CD14-positive monocyte (primary cell): ENCODE measurements at regions not wholly inside any gene's neighbourhood (a gene's known extent, or its start where the extent isn't known, plus 50 kb on each side); places are given as distances from the start of the nearest gene placed in this dataset.

Source experiments
- DNase-seq, 3 donors: peaks; one replicate each; pipeline ENCODE4 v3.0.0-alpha.2; 2011 to 2022
- H2AFZ ChIP-seq: 2 replicates; pipeline ENCODE4 v1.6.0; 2012; ENCODE audit warnings: mild to moderate bottlenecking, low read depth, low read length, inconsistent platforms; ENCODE audit not compliant: insufficient read depth, poor library complexity, severe bottlenecking
- H3K27ac ChIP-seq, 2 donors: 1 replicate in 1 of 2; 2 replicates in 1 of 2; pipeline ENCODE4 v1.5.1; 2012 to 2013; ENCODE audit warnings: low read length in 2 of 2, control low read depth in 1 of 2, inconsistent platforms in 1 of 2, low read depth in 1 of 2, mild to moderate bottlenecking in 1 of 2
- H3K27me3 ChIP-seq, 2 donors: one replicate each; pipeline versions ENCODE4 v1.6.0 to v1.6.1; 2011 to 2013; ENCODE audit warnings: low read length in 2 of 2; ENCODE audit not compliant: control insufficient read depth in 2 of 2, insufficient read depth in 2 of 2
- H3K36me3 ChIP-seq, 2 donors: replicated peaks in 1 of 2; 1 replicate in 1 of 2; 2 replicates in 1 of 2; pipeline versions ENCODE4 v1.5.1 to v1.6.1; 2012 to 2013; ENCODE audit warnings: low read length in 2 of 2, control low read depth in 1 of 2, inconsistent platforms in 1 of 2, mild to moderate bottlenecking in 1 of 2; ENCODE audit not compliant: insufficient read depth in 2 of 2, control insufficient read depth in 1 of 2
- H3K4me1 ChIP-seq, 2 donors: 1 replicate in 1 of 2; 2 replicates in 1 of 2; pipeline versions ENCODE4 v1.5.1 to v1.6.1; 2012 to 2013; ENCODE audit warnings: low read length in 2 of 2, control low read depth in 1 of 2, inconsistent platforms in 1 of 2, mild to moderate bottlenecking in 1 of 2, moderate library complexity in 1 of 2; ENCODE audit not compliant: insufficient read depth in 2 of 2, control insufficient read depth in 1 of 2
- H3K4me2 ChIP-seq: replicated peaks from 2 replicates; pipeline ENCODE3; 2012; ENCODE audit warnings: low read length, moderate library complexity, mild to moderate bottlenecking; ENCODE audit not compliant: poor library complexity, severe bottlenecking; ENCODE audit errors: extremely low read depth
- H3K4me3 ChIP-seq, 3 experiments: fragments of 200-600 bp in 1 of 3; sonication (generic) in 1 of 3; replicated peaks in 1 of 3; 1 replicate in 2 of 3; 2 replicates in 1 of 3; pipeline ENCODE4 v1.5.1; 2011 to 2013; ENCODE audit warnings: low read length in 3 of 3, mild to moderate bottlenecking in 3 of 3, control low read depth in 2 of 3, low read depth in 2 of 3, inconsistent platforms in 1 of 3, moderate library complexity in 1 of 3
- H3K79me2 ChIP-seq: 2 replicates; pipeline ENCODE4 v1.6.0; 2012; ENCODE audit warnings: mild to moderate bottlenecking, control low read depth, inconsistent platforms, low read length, moderate library complexity; ENCODE audit not compliant: insufficient read depth
- H3K9ac ChIP-seq: 2 replicates; pipeline ENCODE4 v1.6.0; 2017; ENCODE audit warnings: low read length, mild to moderate bottlenecking; ENCODE audit not compliant: insufficient read depth, poor library complexity, severe bottlenecking
- H3K9me3 ChIP-seq, 2 donors: replicated peaks in 1 of 2; 1 replicate in 1 of 2; 2 replicates in 1 of 2; pipeline versions ENCODE4 v1.5.1 to v1.6.1; 2012 to 2013; ENCODE audit warnings: low read length in 2 of 2, control low read depth in 1 of 2; ENCODE audit not compliant: control insufficient read depth in 1 of 2, insufficient read depth in 1 of 2
- H4K20me1 ChIP-seq: 2 replicates; pipeline ENCODE4 v1.6.0; 2012; ENCODE audit warnings: mild to moderate bottlenecking, low read length, control low read depth, moderate library complexity; ENCODE audit not compliant: insufficient read depth
- H3K27ac Mint-ChIP-seq, 7 donors: one replicate each; pipeline ENCODE4 v1.8.0; 2020; ENCODE audit warnings: mild to moderate bottlenecking in 7 of 7, mixed read lengths in 7 of 7, moderate library complexity in 6 of 7, inconsistent platforms in 2 of 7
- H3K27me3 Mint-ChIP-seq, 3 donors: one replicate each; pipeline ENCODE4 v1.8.0; 2021 to 2022; ENCODE audit warnings: low read depth in 3 of 3, mild to moderate bottlenecking in 3 of 3, mixed read lengths in 3 of 3, moderate library complexity in 3 of 3, inconsistent platforms in 1 of 3
- H3K36me3 Mint-ChIP-seq, 2 donors: one replicate each; pipeline ENCODE4 v1.8.0; 2020; ENCODE audit warnings: mixed read lengths in 2 of 2, inconsistent platforms in 1 of 2, mild to moderate bottlenecking in 1 of 2
- H3K4me1 Mint-ChIP-seq: one replicate; pipeline ENCODE4 v1.8.0; 2020; ENCODE audit warnings: mild to moderate bottlenecking, mixed read lengths
- H3K4me3 Mint-ChIP-seq, 2 donors: one replicate each; pipeline ENCODE4 v1.8.0; 2020; ENCODE audit warnings: mild to moderate bottlenecking in 2 of 2, mixed read lengths in 2 of 2, moderate library complexity in 1 of 2
- H3K9me3 Mint-ChIP-seq, 7 donors: one replicate each; pipeline ENCODE4 v1.8.0; 2020 to 2022; ENCODE audit warnings: mixed read lengths in 7 of 7, mild to moderate bottlenecking in 6 of 7, moderate library complexity in 6 of 7, inconsistent platforms in 2 of 7
- WGBS: methylation state at CpG from one replicate; pipeline ENCODE4 v1.1.5; 2013; ENCODE audit warnings: missing lambda C conversion rate; ENCODE audit not compliant: insufficient coverage; 5-methylcytosine and 5-hydroxymethylcytosine counted together
- intact Hi-C, 2 donors: fragments of 100-400 bp; cut with micrococcal nuclease; formaldehyde crosslinking; loops; one replicate each; pipeline versions ENCODE4 v1.15.0 to v1.15.1; 2023
- TF ChIP-seq, protein P1 (sequence below): fragments of 200-600 bp; IDR thresholded peaks from one replicate; pipeline ENCODE4 v1.8.0; 2022; ENCODE audit warnings: antibody characterized with exemption, mild to moderate bottlenecking

- Histone ChIP-seq H3K36me3 (no peaks in the 10 kb centered on the region), H3K4me1 (no peaks in the 10 kb centered on the region), H4K20me1 (no peaks in the 10 kb centered on the region), H3K27ac (no peak overlapping the region), H3K4me3 (no peak overlapping the region), H3K27me3 (no peaks in the 10 kb centered on the region), H3K4me2 (no peak overlapping the region), H3K9ac (no peak overlapping the region), H2AFZ (no peak overlapping the region), H3K79me2 (no peaks in the 10 kb centered on the region), H3K9me3 (no peaks in the 10 kb centered on the region)
- Mint-ChIP-seq H3K9me3 (peaks cover 0 to 1% (median 0%) of the 10 kb centered on the region in 7 donors), H3K4me3 (no peak overlapping the region), H3K36me3 (no peaks in the 10 kb centered on the region), H3K27me3 (peaks cover 0 to 2% (median 0%) of the 10 kb centered on the region in 3 donors), H3K4me1 (no peaks in the 10 kb centered on the region), H3K27ac (no peak overlapping the region)
- intact Hi-C loops = no loop called here
- DNase-seq = no peak
- TF ChIP-seq, protein P1, sequence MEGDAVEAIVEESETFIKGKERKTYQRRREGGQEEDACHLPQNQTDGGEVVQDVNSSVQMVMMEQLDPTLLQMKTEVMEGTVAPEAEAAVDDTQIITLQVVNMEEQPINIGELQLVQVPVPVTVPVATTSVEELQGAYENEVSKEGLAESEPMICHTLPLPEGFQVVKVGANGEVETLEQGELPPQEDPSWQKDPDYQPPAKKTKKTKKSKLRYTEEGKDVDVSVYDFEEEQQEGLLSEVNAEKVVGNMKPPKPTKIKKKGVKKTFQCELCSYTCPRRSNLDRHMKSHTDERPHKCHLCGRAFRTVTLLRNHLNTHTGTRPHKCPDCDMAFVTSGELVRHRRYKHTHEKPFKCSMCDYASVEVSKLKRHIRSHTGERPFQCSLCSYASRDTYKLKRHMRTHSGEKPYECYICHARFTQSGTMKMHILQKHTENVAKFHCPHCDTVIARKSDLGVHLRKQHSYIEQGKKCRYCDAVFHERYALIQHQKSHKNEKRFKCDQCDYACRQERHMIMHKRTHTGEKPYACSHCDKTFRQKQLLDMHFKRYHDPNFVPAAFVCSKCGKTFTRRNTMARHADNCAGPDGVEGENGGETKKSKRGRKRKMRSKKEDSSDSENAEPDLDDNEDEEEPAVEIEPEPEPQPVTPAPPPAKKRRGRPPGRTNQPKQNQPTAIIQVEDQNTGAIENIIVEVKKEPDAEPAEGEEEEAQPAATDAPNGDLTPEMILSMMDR = no peak
Observed at GRCh38 chr4:156346959-156347385, 393.3 kb upstream of the CTSO start.

- no CpG with 5 or more reads among the region's 1 CpG for WGBS
- H3K27me3 Mint-ChIP-seq = no peaks in the 10 kb centered on the region
- intact Hi-C loops = no loop called here
Observed at GRCh38 chr4:156344397-156344796, 390.7 kb upstream of the CTSO start.

More at GRCh38 chr4:156344397-156344796, 390.7 kb upstream of the CTSO start:
- H3K79me2 ChIP-seq = no peaks in the 10 kb centered on the region
- no peak overlapping the region for H3K27ac Mint-ChIP-seq
- H3K4me2 ChIP-seq = no peak overlapping the region
- no peaks in the 10 kb centered on the region for H3K4me1 Mint-ChIP-seq
- H3K27ac ChIP-seq = no peak overlapping the region
- H3K4me1 ChIP-seq = no peaks in the 10 kb centered on the region
- H3K36me3 Mint-ChIP-seq = no peaks in the 10 kb centered on the region
- H4K20me1 ChIP-seq = no peaks in the 10 kb centered on the region
- DNase-seq = no peak
- H3K4me3 ChIP-seq = no peak overlapping the region
- no peak overlapping the region for H2AFZ ChIP-seq
- no peaks in the 10 kb centered on the region for H3K27me3 ChIP-seq
- H3K4me3 Mint-ChIP-seq = no peak overlapping the region
- no peaks in the 10 kb centered on the region for H3K36me3 ChIP-seq
- H3K9me3 Mint-ChIP-seq = peaks cover 0 to 1% (median 0%) of the 10 kb centered on the region in 7 donors
- TF ChIP-seq, protein P1 = no peak
- H3K9ac ChIP-seq = no peak overlapping the region
- no peaks in the 10 kb centered on the region for H3K9me3 ChIP-seq
